ENCODE measurements at regions not wholly inside any gene's neighbourhood (a gene's known extent, or its start where the extent isn't known, plus 50 kb on each side); places are given as distances from the start of the nearest gene placed in this dataset.

GRCh38 chr6:156109713-156110112, 654.1 kb upstream of the NOX3 start:
- FAIRE-seq: no peak

- FAIRE-seq: no peak
Measured at GRCh38 chr6:156107624-156108101, 652.0 kb upstream of the NOX3 start.

GRCh38 chr6:156102129-156102528, 646.5 kb upstream of the NOX3 start:
- FAIRE-seq: no peak

GRCh38 chr6:156098839-156099238, 643.2 kb upstream of the NOX3 start:
- no peak for FAIRE-seq

- no peak for FAIRE-seq
Measured at GRCh38 chr6:156087487-156087886, 631.8 kb upstream of the NOX3 start.

GRCh38 chr6:156082012-156082411, 626.4 kb upstream of the NOX3 start:
- no peak for FAIRE-seq

GRCh38 chr6:156080371-156080770, 624.7 kb upstream of the NOX3 start:
- FAIRE-seq: no peak

- no peak for FAIRE-seq
Measured at GRCh38 chr6:156068881-156069280, 613.2 kb upstream of the NOX3 start.

- FAIRE-seq: no peak
Measured at GRCh38 chr6:156065849-156066248, 610.2 kb upstream of the NOX3 start.

- no peak for FAIRE-seq
Measured at GRCh38 chr6:156062091-156062563, 606.5 kb upstream of the NOX3 start.

- FAIRE-seq: no peak
Measured at GRCh38 chr6:156061465-156061864, 605.8 kb upstream of the NOX3 start.

GRCh38 chr6:156060013-156060412, 604.4 kb upstream of the NOX3 start:
- FAIRE-seq: no peak

GRCh38 chr6:156058356-156058755, 602.7 kb upstream of the NOX3 start:
- no peak for FAIRE-seq

- FAIRE-seq: no peak
Measured at GRCh38 chr6:156057869-156058268, 602.2 kb upstream of the NOX3 start.

- FAIRE-seq: no peak
Measured at GRCh38 chr6:156056085-156056484, 600.4 kb upstream of the NOX3 start.

GRCh38 chr6:156053626-156054025, 598.0 kb upstream of the NOX3 start:
- FAIRE-seq: no peak

- no peak for FAIRE-seq
Measured at GRCh38 chr6:156046841-156047449, 591.3 kb upstream of the NOX3 start.

- no peak for FAIRE-seq
Measured at GRCh38 chr6:156046268-156046665, 590.6 kb upstream of the NOX3 start.

- FAIRE-seq: no peak
Measured at GRCh38 chr6:156045401-156046267, 590.0 kb upstream of the NOX3 start.

- FAIRE-seq: peak; percentile 62
Measured at GRCh38 chr6:156033598-156033997, 578.0 kb upstream of the NOX3 start.

- no peak for FAIRE-seq
Measured at GRCh38 chr6:156031516-156031915, 575.9 kb upstream of the NOX3 start.

GRCh38 chr6:156030053-156030452, 574.4 kb upstream of the NOX3 start:
- FAIRE-seq: no peak

GRCh38 chr6:156029286-156029985, 573.8 kb upstream of the NOX3 start:
- no peak for FAIRE-seq

All from islet of Langerhans (tissue), 1 donor.